ENCODE measurements at regions not wholly inside any gene's neighbourhood (a gene's known extent, or its start where the extent isn't known, plus 50 kb on each side); places are given as distances from the start of the nearest gene placed in this dataset.

- TF ChIP-seq, protein P1, sequence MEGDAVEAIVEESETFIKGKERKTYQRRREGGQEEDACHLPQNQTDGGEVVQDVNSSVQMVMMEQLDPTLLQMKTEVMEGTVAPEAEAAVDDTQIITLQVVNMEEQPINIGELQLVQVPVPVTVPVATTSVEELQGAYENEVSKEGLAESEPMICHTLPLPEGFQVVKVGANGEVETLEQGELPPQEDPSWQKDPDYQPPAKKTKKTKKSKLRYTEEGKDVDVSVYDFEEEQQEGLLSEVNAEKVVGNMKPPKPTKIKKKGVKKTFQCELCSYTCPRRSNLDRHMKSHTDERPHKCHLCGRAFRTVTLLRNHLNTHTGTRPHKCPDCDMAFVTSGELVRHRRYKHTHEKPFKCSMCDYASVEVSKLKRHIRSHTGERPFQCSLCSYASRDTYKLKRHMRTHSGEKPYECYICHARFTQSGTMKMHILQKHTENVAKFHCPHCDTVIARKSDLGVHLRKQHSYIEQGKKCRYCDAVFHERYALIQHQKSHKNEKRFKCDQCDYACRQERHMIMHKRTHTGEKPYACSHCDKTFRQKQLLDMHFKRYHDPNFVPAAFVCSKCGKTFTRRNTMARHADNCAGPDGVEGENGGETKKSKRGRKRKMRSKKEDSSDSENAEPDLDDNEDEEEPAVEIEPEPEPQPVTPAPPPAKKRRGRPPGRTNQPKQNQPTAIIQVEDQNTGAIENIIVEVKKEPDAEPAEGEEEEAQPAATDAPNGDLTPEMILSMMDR (IDR thresholded peaks at IDR 0.05), result no peak
- TF ChIP-seq POLR2AphosphoS5 (IDR thresholded peaks at IDR 0.05) (no peak), POLR2A (IDR thresholded peaks at IDR 0.05) (no peak)
Observed at GRCh38 chr2:34806396-34806795, 1207.3 kb upstream of the FAM98A start.

Data from prostate gland (tissue), 2 donors.